ENCODE measurements at regions not wholly inside any gene's neighbourhood (a gene's known extent, or its start where the extent isn't known, plus 50 kb on each side); places are given as distances from the start of the nearest gene placed in this dataset.
"Not testable (repeated sequence)": the region's sequence is repeated elsewhere in the genome, so short reads cannot be mapped to it uniquely, and the experiment has no call there.

DNA sequence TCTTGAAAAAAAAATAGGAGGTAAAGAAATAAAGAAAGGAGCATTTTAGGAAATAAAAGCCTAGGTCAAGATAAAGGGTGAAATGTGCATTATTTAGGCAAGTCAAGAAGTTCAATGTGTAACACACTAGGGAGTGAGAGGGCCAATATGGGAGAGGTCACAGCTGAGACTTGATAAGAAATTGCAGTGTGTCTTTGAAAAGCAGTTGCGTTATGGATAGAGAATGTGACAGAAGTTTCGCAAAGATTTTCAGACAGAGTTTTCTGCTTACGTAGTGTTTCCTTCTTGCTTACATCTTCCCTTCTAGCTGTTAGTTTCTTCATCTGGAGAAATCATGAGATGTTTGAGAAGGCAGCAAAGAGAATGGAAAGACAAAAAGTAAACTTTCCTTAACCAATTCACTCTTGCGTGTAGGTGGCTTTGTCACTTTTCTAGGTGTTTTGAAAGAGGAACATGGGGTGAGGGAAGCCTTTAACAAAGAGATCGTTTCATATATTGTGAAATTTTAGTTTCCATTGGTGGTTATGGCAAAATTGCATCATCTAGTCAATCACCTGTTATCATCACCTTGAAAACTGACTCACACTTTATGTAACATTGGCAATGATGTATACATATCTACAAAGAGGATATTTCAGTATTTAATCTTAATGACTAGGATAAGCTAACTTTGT, 975.5 kb downstream of the OLFM4 start:
- no peak for DNase-seq

DNA sequence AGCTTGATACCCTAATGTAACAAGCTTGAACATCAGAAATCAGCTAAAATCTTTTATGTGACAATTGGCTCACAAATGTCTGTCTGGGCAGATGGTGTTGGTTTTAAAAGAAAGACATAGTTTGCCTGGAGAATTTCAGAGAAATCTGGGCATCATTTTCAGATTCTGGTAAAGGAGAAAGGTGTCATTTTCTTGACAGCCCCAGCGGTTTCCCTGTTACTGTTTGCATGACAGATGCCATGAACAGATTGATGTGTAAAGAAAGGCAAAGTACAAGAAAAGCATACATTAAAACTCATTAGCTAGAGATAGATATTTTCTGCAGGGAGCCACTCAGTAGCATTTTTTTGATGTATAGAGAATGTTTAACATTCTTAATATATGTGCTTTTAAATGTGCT, 987.9 kb downstream of the OLFM4 start:
- DNase-seq = no peak

DNA sequence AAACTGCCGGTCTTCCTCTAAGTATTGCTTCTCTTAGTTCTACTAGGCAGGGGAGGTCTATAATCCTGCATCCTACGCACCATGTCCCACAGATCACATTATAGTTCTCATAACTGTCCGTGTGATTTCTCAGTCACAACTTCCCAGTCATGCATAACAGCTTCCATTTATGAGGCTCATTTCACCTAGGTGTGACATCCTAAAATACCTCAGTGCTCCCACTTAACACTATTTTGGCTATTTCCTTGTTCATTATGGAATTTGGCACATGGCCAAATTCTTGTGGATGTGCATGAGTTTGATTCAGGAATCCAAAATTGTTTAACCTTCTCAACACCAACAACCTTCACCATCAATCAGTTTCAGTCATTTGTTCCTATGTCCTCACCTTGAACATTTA, 989.9 kb downstream of the OLFM4 start:
- DNase-seq = no peak

DNA sequence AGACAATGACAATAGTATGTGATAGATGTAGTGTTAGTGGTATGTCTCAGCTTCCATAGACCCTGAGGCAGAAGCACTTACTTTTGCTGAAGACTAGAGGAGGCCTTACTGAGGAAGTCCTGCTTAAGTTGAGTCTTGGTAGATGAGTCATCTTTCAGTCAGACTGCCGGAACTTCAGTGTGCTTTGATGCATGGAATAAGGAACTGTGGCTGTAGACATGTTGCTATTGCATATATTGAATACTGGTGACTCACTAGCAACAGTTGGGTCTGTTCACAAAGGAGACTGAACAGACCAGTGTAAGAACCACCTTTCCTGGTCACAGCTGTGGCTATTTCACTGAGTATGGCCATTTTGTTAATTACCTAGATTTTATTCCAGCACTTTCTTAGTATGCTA, 1000.6 kb downstream of the OLFM4 start:
- no peak for DNase-seq

DNA sequence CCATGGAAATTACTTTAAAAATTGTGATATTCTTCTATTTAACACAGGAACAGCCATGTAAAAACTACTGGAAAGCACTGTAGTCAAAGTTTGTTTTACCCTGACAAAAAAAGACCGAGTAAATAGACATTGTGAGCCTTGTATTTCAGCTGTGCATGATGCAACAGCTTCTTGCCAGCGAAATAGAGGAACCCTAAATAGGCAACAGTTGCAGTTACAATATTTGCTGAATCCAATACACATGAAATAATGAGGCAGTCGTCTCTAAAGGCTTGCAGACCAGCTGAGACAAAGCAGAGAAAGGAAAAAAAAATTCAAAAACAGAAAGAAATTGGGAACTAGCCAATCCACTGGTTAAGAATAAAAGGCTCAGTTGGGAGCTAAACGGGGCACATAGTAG, 1001.1 kb downstream of the OLFM4 start:
- DNase-seq = no peak

DNA sequence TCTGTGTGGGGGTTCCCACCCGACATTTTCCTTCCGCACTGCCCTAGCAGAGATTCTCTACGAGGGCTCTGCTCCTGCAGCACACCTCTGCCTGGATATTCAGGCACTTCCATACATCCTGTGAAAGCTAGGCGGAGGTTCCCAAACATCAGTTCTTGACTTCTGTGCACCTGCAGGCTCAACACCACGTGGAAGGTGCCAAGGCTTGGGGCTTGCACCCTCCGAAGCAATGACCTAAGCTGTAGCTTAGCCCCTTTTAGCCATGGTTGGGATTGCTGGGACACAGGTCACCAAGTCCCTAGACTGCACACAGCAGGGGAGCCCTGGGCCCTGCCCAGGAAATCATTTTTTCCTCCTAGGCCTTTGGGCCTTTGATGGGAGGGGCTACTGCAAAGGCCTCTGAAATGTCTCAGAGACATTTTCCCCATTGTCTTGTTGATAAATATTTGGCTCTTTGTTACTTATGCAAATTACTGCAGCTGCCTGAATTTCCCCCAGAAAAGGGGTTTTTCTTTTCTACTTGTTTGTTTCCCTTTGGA, 1004.8 kb downstream of the OLFM4 start:
- no peak for DNase-seq

DNA sequence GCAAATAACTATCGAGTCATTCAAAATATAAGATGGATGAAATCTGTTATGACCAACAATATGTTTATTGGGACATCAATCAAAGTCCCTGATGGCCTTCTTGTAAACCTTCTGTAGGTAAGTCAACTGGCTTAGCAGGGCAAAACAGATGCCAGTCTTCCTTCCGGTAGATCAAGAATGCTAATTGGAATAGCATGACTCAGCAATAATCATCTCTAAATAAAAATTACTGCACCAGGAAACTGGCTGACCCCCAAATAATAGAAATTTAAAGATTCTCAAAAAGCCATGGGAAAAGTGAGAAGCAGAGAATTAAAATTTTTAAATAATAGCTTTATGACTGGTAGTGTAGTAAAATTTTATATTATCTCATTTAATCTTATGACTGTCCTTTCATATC, 1005.4 kb downstream of the OLFM4 start:
- DNase-seq = no peak

DNA sequence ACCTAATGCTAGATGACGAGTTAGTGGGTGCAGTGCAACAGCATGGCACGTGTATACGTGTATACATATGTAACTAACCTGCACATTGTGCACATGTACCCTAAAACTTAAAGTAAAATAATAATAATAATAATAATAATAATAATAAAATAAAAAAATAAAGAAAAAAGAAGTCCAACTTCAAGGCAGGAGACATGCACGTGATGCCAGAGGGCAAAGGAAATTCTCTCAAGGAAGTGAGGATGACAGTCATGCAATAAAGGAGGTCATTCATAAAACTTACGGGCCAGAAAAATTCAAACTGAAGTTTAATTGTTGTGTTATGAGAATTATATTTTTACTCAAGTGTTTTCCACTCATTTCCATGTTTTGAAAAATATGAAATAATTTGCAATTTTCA, 1028.8 kb downstream of the OLFM4 start:
- DNase-seq = not testable (repeated sequence)

DNA sequence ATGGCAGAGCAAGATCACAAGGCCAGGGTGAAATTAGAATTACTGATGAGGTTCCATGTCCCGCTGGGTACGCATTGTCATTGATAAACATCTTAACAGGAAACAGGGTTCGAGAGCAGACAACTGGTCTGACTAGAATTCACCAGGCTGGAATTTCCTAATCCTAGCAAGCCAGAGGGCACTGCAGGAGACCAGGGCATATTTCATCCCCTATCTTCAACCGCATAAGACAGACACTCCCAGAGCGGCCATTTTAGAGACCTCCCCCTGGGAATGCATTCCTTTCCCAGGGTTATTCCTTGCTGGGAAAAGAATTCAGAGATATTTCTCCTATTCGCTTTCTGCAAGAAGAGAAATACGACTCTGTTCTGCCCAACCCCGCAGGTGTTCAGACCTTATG, 1041.3 kb downstream of the OLFM4 start:
- DNase-seq = not testable (repeated sequence)

DNA sequence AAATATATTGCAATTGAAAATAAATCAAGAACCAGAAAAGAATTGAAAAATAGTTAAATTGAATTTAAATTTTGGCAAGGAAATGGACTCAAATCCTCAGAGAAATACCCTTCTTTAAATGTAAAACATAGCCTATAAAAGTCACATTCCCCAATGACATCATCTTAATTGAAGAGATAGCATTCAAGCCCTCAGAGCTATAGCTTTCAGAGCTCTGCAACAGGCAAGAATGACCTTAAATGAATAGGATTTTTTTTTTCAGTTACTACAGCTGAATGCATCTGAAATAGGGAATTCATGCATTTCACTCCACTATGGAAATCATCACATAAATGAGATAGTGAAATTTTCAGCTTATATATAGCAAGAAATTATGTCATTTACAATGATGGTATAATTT, 1049.0 kb downstream of the OLFM4 start:
- DNase-seq = no peak

DNA sequence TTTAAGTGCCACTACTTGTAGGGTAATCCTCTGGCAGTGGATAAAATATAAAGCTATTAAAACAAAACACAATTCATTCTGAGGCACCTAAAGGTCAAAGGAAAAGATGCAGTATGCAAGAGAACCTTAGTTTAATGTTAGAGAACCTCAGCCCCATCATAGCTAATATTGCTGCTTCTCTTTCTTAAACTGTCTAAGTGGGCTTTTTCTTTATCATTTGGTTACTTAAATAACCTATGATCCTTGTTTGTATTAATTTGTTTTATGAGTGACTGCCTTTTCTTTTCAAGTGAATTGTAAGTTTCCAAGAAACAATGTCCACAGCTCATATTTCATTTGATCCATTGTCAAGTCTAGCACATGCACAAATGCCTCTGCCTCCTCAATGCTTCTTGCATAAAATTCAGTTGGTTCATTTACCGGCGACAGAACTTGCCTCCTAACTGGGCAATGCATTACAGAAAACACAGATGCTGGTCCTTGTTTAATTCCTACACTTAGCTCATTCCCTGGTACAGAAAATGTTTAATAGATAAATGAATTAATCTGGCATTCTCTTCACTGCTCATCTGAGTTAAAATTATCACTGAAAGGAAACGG, 1049.8 kb downstream of the OLFM4 start:
- DNase-seq = no peak

DNA sequence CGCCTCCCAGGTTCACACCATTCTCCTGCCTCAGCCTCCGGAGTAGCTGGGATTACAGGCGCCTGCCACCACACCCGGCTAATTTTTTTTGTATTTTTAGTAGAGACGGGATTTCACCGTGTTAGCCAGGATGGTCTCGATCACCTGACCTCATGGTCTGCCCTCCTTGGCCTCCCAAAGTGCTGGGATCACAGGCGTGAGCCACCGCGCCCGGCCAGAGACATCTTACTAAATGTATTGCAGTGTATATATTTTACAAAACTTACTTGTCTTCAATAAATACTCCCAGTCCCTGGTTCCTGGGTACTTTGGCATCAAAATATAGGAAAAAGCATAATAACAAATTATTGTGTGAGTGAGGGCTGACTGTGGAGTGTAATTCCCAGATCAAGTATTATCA, 1053.7 kb downstream of the OLFM4 start:
- not testable (repeated sequence) for DNase-seq

DNA sequence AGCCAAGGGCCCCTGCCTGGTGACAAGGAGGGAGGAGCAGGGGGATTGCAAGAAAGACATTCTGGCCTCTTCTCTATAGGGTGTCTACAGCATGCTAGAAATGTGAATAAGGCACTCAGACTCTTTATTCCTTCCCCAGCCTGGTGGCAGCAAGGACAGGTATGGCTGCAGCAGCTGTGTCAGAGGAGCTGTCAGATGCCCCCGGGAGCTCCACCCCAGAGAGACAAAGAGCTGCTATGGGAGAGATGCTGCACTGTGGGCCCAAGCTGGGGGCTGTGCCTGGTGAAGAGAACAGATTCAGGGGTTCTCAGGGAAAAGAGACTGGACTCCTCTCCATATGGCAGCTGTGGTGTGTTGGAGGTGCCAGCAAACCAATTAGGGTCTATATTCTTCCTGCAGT, 1063.3 kb downstream of the OLFM4 start:
- no peak for DNase-seq

DNA sequence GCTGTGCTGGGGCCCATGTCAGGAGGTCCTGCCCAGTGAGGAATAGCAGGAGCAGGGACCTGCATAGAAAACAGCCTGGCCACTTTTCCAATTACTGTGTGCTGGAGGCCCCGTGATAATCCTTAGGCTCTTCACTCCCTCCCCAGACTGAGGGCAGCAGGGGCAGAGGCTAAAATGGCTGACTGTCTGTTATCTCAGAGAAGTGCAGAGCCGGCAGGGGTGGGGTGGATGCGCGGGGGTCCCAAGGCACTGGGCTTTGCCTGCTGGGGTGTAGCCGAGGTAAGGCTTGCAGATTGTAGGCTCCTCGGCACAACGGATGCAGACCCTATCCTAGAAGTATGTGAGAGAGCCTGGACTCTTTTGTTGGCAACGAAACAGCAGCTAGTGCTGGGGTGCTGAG, 1064.1 kb downstream of the OLFM4 start:
- DNase-seq = no peak

DNA sequence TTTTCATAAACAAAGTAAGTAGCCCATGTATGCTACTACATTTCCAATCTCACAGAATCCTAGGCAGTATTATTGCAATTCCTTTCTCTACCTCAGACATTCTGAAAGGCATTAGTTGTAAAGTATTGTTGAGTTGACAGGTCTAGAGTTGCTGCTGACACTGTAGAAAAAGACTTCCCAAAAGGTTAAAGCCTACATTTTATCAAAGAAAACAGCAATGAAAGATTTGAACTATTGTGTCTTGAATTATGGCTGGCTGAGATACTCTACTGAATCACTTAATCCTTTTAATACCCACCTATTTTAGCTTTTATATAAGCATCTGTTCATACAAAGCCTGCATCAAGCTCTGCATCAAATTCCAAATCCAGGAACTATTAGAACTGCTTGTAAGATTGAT, 1082.0 kb downstream of the OLFM4 start:
- DNase-seq = no peak

DNA sequence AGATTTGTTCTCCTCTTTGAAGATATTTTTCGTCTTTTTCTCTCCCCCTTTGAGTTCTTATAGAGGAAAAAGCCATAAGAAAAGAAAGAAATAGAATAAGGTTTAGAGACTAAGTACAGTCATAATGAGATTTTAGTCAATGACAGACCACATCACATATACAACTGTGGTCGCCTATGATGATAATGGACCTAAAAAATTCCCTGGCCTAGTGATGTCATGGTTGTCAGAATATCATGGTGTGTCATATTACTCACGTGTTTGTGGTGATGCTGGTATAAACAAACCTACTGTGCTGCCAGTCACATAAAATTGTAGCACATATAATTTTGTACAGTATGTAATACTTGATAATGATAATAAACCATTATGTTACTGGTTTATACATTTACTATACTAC, 1096.1 kb downstream of the OLFM4 start:
- DNase-seq = no peak

DNA sequence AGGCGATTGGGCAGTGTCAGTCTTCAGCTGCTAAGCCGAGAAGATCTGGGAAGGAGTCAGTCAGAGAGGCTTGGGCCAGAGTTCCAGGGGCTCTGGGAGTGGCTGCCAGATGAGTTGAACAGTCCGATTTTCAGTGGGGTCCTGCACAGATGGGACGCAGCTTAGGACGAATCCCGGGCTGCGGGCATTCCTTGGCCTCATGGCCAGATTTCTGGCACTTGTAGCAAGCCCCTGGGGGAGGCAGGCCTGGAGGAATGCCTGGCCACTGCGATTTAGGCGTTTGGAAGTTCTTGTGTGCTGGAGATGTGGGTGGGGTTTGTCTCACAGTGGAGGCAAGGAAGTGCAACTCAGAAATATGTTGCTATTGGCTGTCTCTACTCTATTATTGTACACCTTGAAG, 1102.3 kb downstream of the OLFM4 start:
- DNase-seq = not testable (repeated sequence)

DNA sequence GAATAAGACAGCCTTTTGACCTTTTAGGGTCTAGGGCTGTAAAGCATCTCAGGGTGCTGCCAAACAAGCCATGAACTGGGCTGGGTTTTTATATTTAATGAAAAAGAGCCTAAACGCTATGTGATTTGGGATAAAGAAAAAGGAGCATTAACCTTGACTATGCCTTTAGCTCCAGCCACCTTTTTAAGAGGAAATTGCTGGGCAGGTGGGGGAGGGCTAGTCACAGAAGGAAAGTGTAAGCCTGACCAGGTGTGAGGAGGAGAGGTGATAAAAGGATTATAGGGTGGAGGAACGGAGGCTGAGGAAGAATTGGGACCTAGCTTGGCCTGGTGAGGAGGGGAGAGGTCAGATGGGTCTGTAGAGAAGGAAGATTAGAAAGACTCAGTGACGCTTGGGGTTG, 1102.8 kb downstream of the OLFM4 start:
- not testable (repeated sequence) for DNase-seq

DNA sequence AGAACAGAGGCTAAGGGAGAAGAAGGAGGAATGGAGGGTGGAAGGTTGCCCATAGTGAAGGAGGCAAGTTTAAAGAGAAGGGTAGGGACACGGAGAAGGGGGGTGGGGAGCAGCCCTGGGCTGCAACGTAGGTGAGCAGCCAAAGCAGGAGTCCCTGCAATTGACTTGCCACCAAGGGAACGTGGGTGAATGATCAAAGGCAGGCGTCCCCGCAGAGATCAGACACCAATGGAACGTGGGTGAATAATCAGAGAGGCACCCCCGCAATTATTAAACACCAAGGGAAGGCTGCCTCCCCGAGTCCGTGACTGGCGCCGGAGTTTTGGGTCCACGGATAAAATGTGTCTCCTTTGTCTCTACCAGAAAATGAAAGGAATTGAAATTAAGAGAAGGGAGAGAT, 1103.5 kb downstream of the OLFM4 start:
- not testable (repeated sequence) for DNase-seq

DNA sequence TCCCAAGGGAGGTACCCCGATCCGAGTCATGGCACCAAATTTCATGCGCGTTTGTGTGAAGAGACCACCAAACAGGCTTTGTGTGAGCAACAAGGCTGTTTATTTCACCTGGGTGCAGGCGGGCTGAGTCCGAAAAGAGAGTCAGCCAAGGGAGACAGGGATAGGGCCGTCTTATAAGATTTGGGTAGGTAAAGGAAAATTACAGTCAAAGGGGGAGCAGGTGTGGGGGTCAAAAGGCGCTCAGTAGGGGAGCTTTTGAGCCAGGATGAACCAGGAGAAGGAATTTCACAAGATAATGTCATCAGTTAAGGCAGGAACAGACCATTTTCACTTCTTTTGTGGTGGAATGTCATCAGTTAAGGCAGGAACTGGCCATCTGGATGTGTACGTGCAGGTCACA, 1104.1 kb downstream of the OLFM4 start:
- not testable (repeated sequence) for DNase-seq

DNA sequence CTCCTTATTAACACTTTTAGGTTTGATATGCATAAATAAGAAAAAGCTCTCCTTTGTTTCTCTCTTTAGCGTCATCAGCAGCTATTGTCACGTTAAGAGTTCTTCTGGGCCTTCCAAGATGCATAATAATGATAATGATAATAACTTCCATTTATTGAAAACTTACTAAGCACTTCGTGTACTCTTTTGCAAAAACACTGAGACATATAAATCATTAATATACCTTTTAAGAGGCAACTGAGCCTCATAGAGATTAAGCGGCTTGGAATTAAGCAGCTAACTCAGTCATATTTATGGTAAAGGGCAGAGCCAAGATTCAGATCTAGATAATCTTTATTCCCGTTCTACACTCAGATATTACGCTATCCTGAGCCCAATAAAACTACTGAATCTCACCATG, 1105.1 kb downstream of the OLFM4 start:
- DNase-seq = no peak

DNA sequence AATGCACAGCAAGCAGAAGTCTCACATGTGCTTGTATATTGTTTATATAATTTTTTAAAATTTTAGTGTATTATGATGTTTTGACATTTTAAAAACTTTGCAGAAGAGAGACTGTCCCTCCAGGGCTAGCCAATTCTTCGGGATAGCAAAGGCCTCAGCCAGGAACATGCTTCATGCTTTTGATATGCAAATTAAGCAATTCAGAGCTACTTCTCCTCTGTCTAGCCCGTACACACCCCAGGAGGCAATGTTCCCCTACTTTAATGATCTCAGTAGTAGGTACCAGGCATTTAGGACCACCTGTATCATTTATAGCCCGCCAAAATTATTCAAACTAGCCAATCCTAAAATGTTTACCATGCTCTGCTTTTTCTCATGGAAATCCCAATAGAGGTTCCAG, 1116.2 kb downstream of the OLFM4 start:
- no peak for DNase-seq

DNA sequence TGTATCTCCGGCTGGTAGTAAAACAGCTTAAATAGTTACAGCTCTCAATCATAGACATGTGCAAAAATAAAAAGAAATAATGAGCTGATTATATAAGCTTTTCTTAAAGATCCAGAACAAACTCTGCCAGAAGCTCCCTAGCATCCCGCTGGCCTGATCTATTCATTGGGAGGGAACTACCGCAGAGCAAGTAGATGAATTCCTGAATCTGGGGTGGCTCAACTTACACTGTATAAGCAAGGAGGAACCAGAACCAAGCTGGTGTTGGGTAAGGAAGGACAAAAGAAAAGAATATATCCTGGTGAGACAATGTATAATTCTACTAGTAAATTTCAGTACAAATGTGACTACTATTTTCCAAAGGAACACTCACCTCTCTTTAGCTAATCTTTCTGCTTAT, 1122.2 kb downstream of the OLFM4 start:
- no peak for DNase-seq

DNA sequence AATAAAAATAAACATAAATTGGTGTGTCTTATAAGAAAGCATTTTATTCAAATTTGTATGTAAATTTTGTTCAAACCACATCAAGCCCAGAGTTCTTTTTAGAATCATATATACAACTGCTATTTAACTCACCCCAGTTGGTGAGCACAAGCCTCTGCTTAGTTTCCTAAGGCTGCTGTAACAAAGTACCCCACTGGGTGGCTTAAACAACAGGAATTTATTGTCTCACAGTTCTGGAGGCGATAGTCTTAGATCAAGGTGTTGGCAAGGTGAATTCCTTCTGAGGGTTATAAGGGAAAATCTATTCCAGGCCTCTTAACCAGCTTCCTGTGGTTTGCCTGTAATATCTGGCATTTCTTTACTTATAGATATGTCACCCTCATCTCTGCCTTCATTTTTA, 1133.5 kb downstream of the OLFM4 start:
- DNase-seq = no peak

All from NCI-H1048 (cell line).